ENCODE measurements at regions not wholly inside any gene's neighbourhood (a gene's known extent, or its start where the extent isn't known, plus 50 kb on each side); places are given as distances from the start of the nearest gene placed in this dataset.

- no peak for DNase-seq
These were observed 50.4 kb upstream of the CTNNBL1 start for GRCh38 chr20:37643400-37643799.

- DNase-seq, result no peak
These were observed 51.6 kb upstream of the CTNNBL1 start for GRCh38 chr20:37642246-37642645.

- no peak for DNase-seq
These were observed 52.9 kb upstream of the CTNNBL1 start for GRCh38 chr20:37640600-37641561.

GRCh38 chr20:37638527-37638926, 55.3 kb upstream of the CTNNBL1 start:
- no peak for DNase-seq

GRCh38 chr20:37636977-37637376, 56.9 kb upstream of the CTNNBL1 start:
- no peak for DNase-seq

- no peak for DNase-seq
These were observed 57.4 kb upstream of the CTNNBL1 start for GRCh38 chr20:37636212-37636975.

GRCh38 chr20:37630993-37631392, 62.8 kb upstream of the CTNNBL1 start:
- no peak for DNase-seq

GRCh38 chr20:37630166-37630565, 63.7 kb upstream of the CTNNBL1 start:
- no peak for DNase-seq

GRCh38 chr20:37627767-37628130, 66.1 kb upstream of the CTNNBL1 start:
- no peak for DNase-seq

- DNase-seq, result peak; percentile 49
These were observed 66.6 kb upstream of the CTNNBL1 start for GRCh38 chr20:37627060-37627766.

- no peak for DNase-seq
These were observed 68.9 kb upstream of the CTNNBL1 start for GRCh38 chr20:37624963-37625362.

GRCh38 chr20:37622728-37623127, 71.1 kb upstream of the CTNNBL1 start:
- DNase-seq, result no peak

GRCh38 chr20:37619496-37619895, 74.3 kb upstream of the CTNNBL1 start:
- DNase-seq, result no peak

- DNase-seq, result no peak
These were observed 77.8 kb upstream of the CTNNBL1 start for GRCh38 chr20:37616110-37616425.

- DNase-seq, result peak; percentile 10
These were observed 78.3 kb upstream of the CTNNBL1 start for GRCh38 chr20:37615340-37616109.

- DNase-seq, result no peak
These were observed 82.0 kb upstream of the CTNNBL1 start for GRCh38 chr20:37611852-37612251.

- no peak for DNase-seq
These were observed 82.5 kb upstream of the CTNNBL1 start for GRCh38 chr20:37611346-37611745.

- no peak for DNase-seq
These were observed 82.6 kb upstream of the BLCAP start for GRCh38 chr20:37610203-37610798.

GRCh38 chr20:37602634-37603033, 75.0 kb upstream of the BLCAP start:
- no peak for DNase-seq

- DNase-seq, result no peak
These were observed 72.8 kb upstream of the BLCAP start for GRCh38 chr20:37600486-37600885.

GRCh38 chr20:37598575-37599342, 71.1 kb upstream of the BLCAP start:
- DNase-seq, result no peak
